ENCODE measurements at regions not wholly inside any gene's neighbourhood (a gene's known extent, or its start where the extent isn't known, plus 50 kb on each side); places are given as distances from the start of the nearest gene placed in this dataset.

- TF ChIP-seq POLR2A (IDR thresholded peaks at IDR 0.05) (no peak), POLR2AphosphoS5 (IDR thresholded peaks at IDR 0.05) (no peak), EP300 (IDR thresholded peaks at IDR 0.05) (no peak)
- TF ChIP-seq, protein P1, sequence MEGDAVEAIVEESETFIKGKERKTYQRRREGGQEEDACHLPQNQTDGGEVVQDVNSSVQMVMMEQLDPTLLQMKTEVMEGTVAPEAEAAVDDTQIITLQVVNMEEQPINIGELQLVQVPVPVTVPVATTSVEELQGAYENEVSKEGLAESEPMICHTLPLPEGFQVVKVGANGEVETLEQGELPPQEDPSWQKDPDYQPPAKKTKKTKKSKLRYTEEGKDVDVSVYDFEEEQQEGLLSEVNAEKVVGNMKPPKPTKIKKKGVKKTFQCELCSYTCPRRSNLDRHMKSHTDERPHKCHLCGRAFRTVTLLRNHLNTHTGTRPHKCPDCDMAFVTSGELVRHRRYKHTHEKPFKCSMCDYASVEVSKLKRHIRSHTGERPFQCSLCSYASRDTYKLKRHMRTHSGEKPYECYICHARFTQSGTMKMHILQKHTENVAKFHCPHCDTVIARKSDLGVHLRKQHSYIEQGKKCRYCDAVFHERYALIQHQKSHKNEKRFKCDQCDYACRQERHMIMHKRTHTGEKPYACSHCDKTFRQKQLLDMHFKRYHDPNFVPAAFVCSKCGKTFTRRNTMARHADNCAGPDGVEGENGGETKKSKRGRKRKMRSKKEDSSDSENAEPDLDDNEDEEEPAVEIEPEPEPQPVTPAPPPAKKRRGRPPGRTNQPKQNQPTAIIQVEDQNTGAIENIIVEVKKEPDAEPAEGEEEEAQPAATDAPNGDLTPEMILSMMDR (IDR thresholded peaks at IDR 0.05), result no peak
Measured at GRCh38 chr2:128666596-128666995, 347.9 kb upstream of the HS6ST1 start.

All from gastroesophageal sphincter (tissue), 3 donors.